NB4 (cell line): ENCODE measurements at regions not wholly inside any gene's neighbourhood (a gene's known extent, or its start where the extent isn't known, plus 50 kb on each side); places are given as distances from the start of the nearest gene placed in this dataset.

Source experiments
- CTCF ChIP-seq: IDR thresholded peaks from one replicate; pipeline ENCODE4 v1.5.1; 2012; ENCODE audit warnings: low read depth, low read length
- MAX ChIP-seq: IDR thresholded peaks from 2 replicates; pipeline ENCODE4 v1.6.1; 2011; ENCODE audit warnings: low read depth, low read length
- MYC ChIP-seq: IDR thresholded peaks from 2 replicates; pipeline ENCODE4 v1.6.1; 2011; ENCODE audit warnings: low read depth, low read length
- POLR2A ChIP-seq: IDR thresholded peaks from 2 replicates; pipeline ENCODE4 v1.6.1; 2011; ENCODE audit warnings: mild to moderate bottlenecking; ENCODE audit not compliant: insufficient read length; ENCODE audit errors: extremely low read depth

- TF ChIP-seq POLR2A (no peak), CTCF (no peak), MYC (no peak), MAX (no peak)
Measured at GRCh38 chr11:28826807-28827206, 718.6 kb downstream of the METTL15 start.
